Activated CD4-positive, alpha-beta memory T cell treated with anti-CD3 and anti-CD28 coated beads, Interleukin-2, amount 10 ng/mL, durations not matched to agents 7 days and 5 days (primary cell): ENCODE measurements at regions not wholly inside any gene's neighbourhood (a gene's known extent, or its start where the extent isn't known, plus 50 kb on each side); places are given as distances from the start of the nearest gene placed in this dataset.
"Not testable (repeated sequence)": the region's sequence is repeated elsewhere in the genome, so short reads cannot be mapped to it uniquely, and the experiment has no call there.

ENCODE experiments used
- CTCF ChIA-PET: fragments of 350-600 bp; sonication (Branson Sonifier 250); formaldehyde crosslinking; loops from one replicate; lab custom pipeline; 2021; ENCODE audit warnings: antibody characterized with exemption, inconsistent platforms; lab: Charles Lee
- POLR2A ChIA-PET: fragments of 350-600 bp; sonication (Branson Sonifier 250); formaldehyde crosslinking; loops from one replicate; lab custom pipeline; 2021; ENCODE audit warnings: antibody characterized with exemption; lab: Charles Lee
- DNase-seq: peaks from one replicate; pipeline ENCODE4 v3.0.0-alpha.2; 2020
- H3K27ac Mint-ChIP-seq: one replicate; pipeline ENCODE4 v1.8.0; 2021; ENCODE audit warnings: mild to moderate bottlenecking, mixed read lengths
- H3K27me3 Mint-ChIP-seq: one replicate; pipeline ENCODE4 v1.8.0; 2021; ENCODE audit warnings: mixed read lengths
- H3K36me3 Mint-ChIP-seq: one replicate; pipeline ENCODE4 v1.8.0; 2021; ENCODE audit warnings: low read depth, mixed read lengths
- H3K4me1 Mint-ChIP-seq: one replicate; pipeline ENCODE4 v1.8.0; 2021; ENCODE audit warnings: mixed read lengths
- H3K4me3 Mint-ChIP-seq: one replicate; pipeline ENCODE4 v1.8.0; 2021; ENCODE audit warnings: mild to moderate bottlenecking, mixed read lengths
- H3K9me3 Mint-ChIP-seq: one replicate; pipeline ENCODE4 v1.8.0; 2021; ENCODE audit warnings: mixed read lengths

GRCh38 chr4:3605491-3605890, 73.3 kb upstream of the LRPAP1 start:
- no peak for DNase-seq
- POLR2A ChIA-PET = no interaction called here

GRCh38 chr4:3602886-3603645, 70.8 kb upstream of the LRPAP1 start:
- CTCF ChIA-PET, H3K4me3 Mint-ChIP-seq, H3K36me3 Mint-ChIP-seq, H3K9me3 Mint-ChIP-seq, DNase-seq, H3K27me3 Mint-ChIP-seq, H3K27ac Mint-ChIP-seq, H3K4me1 Mint-ChIP-seq, POLR2A ChIA-PET: not testable (repeated sequence)

More at GRCh38 chr4:3605491-3605890, 73.3 kb upstream of the LRPAP1 start:
- Mint-ChIP-seq H3K9me3 (peaks cover 9% of the 10 kb centered on the region), H3K27ac (no peak overlapping the region), H3K4me3 (no peak overlapping the region), H3K36me3 (no peaks in the 10 kb centered on the region), H3K27me3 (no peaks in the 10 kb centered on the region), H3K4me1 (no peaks in the 10 kb centered on the region)
- CTCF ChIA-PET = no interaction called here

- no peak for DNase-seq
- ChIA-PET POLR2A (no interaction called here), CTCF (no interaction called here)
- no peaks in the 10 kb centered on the region for H3K27me3 Mint-ChIP-seq
- H3K9me3 Mint-ChIP-seq = peaks cover 5% of the 10 kb centered on the region
- H3K4me3 Mint-ChIP-seq = no peak overlapping the region
- H3K36me3 Mint-ChIP-seq = no peaks in the 10 kb centered on the region
- H3K4me1 Mint-ChIP-seq = no peaks in the 10 kb centered on the region
- H3K27ac Mint-ChIP-seq = no peak overlapping the region
These were observed 69.8 kb upstream of the LRPAP1 start for GRCh38 chr4:3601992-3602391.

GRCh38 chr4:3601108-3601690, 69.0 kb upstream of the LRPAP1 start:
- H3K27me3 Mint-ChIP-seq, H3K9me3 Mint-ChIP-seq, H3K27ac Mint-ChIP-seq, H3K36me3 Mint-ChIP-seq, H3K4me3 Mint-ChIP-seq, DNase-seq, CTCF ChIA-PET, POLR2A ChIA-PET, H3K4me1 Mint-ChIP-seq: not testable (repeated sequence)

- Mint-ChIP-seq H3K9me3 (peaks cover 5% of the 10 kb centered on the region), H3K27me3 (no peaks in the 10 kb centered on the region), H3K27ac (no peak overlapping the region), H3K4me1 (no peaks in the 10 kb centered on the region), H3K4me3 (no peak overlapping the region), H3K36me3 (no peaks in the 10 kb centered on the region)
- POLR2A ChIA-PET = no interaction called here
- CTCF ChIA-PET = no interaction called here
- DNase-seq = no peak
These were observed 67.7 kb upstream of the LRPAP1 start for GRCh38 chr4:3599951-3600350.

- Mint-ChIP-seq H3K27me3 (peaks cover 4% of the 10 kb centered on the region), H3K4me3 (no peak overlapping the region), H3K27ac (no peak overlapping the region), H3K36me3 (no peaks in the 10 kb centered on the region), H3K4me1 (no peaks in the 10 kb centered on the region), H3K9me3 (peaks cover 5% of the 10 kb centered on the region)
- DNase-seq = no peak
- POLR2A ChIA-PET = no interaction called here
- CTCF ChIA-PET = no interaction called here
These were observed 66.5 kb upstream of the LRPAP1 start for GRCh38 chr4:3598695-3599227.

- DNase-seq, CTCF ChIA-PET, H3K9me3 Mint-ChIP-seq, H3K4me3 Mint-ChIP-seq, POLR2A ChIA-PET, H3K27me3 Mint-ChIP-seq, H3K36me3 Mint-ChIP-seq, H3K4me1 Mint-ChIP-seq, H3K27ac Mint-ChIP-seq: not testable (repeated sequence)
These were observed 65.8 kb upstream of the LRPAP1 start for GRCh38 chr4:3597896-3598505.

- H3K9me3 Mint-ChIP-seq, DNase-seq, CTCF ChIA-PET, H3K27me3 Mint-ChIP-seq, H3K27ac Mint-ChIP-seq, POLR2A ChIA-PET, H3K4me1 Mint-ChIP-seq, H3K4me3 Mint-ChIP-seq, H3K36me3 Mint-ChIP-seq: not testable (repeated sequence)
These were observed 64.9 kb upstream of the LRPAP1 start for GRCh38 chr4:3596957-3597733.

GRCh38 chr4:3595627-3596291, 63.5 kb upstream of the LRPAP1 start:
- H3K4me3 Mint-ChIP-seq, CTCF ChIA-PET, DNase-seq, H3K36me3 Mint-ChIP-seq, H3K27me3 Mint-ChIP-seq, POLR2A ChIA-PET, H3K27ac Mint-ChIP-seq, H3K9me3 Mint-ChIP-seq, H3K4me1 Mint-ChIP-seq: not testable (repeated sequence)

- POLR2A ChIA-PET, H3K4me3 Mint-ChIP-seq, DNase-seq, H3K4me1 Mint-ChIP-seq, CTCF ChIA-PET, H3K9me3 Mint-ChIP-seq, H3K27ac Mint-ChIP-seq, H3K27me3 Mint-ChIP-seq, H3K36me3 Mint-ChIP-seq: not testable (repeated sequence)
These were observed 62.5 kb upstream of the LRPAP1 start for GRCh38 chr4:3594751-3595150.

GRCh38 chr4:3589946-3590924, 58.0 kb upstream of the LRPAP1 start:
- H3K27ac Mint-ChIP-seq, POLR2A ChIA-PET: not testable (repeated sequence)

GRCh38 chr4:3589379-3589778, 57.2 kb upstream of the LRPAP1 start:
- H3K27me3 Mint-ChIP-seq, CTCF ChIA-PET, H3K27ac Mint-ChIP-seq, H3K4me1 Mint-ChIP-seq, H3K4me3 Mint-ChIP-seq, H3K36me3 Mint-ChIP-seq, DNase-seq, POLR2A ChIA-PET, H3K9me3 Mint-ChIP-seq: not testable (repeated sequence)

More at GRCh38 chr4:3589946-3590924, 58.0 kb upstream of the LRPAP1 start:
- H3K4me3 Mint-ChIP-seq, DNase-seq, H3K9me3 Mint-ChIP-seq, CTCF ChIA-PET, H3K27me3 Mint-ChIP-seq, H3K36me3 Mint-ChIP-seq, H3K4me1 Mint-ChIP-seq: not testable (repeated sequence)
